Endothelial cell of umbilical vein (primary cell): ENCODE measurements at regions not wholly inside any gene's neighbourhood (a gene's known extent, or its start where the extent isn't known, plus 50 kb on each side); places are given as distances from the start of the nearest gene placed in this dataset.

Experiments
- BruUV-seq: library from RNA; stranded (reverse); fragments of 400-500 nt; replicated peaks from 2 replicates; lab custom pipeline; 2021; lab: Mats Ljungman, UMichigan
- CTCF ChIA-PET: fragments of 300-600, 350-600 bp; sonication (Branson Sonifier 250); formaldehyde crosslinking; loops from one replicate; lab custom pipeline; 2021; ENCODE audit warnings: antibody characterized with exemption, inconsistent platforms; lab: Charles Lee
- POLR2A ChIA-PET: fragments of 300-600, 350-600 bp; sonication (Branson Sonifier 250); formaldehyde crosslinking; loops from one replicate; lab custom pipeline; 2021; ENCODE audit warnings: antibody characterized with exemption, inconsistent platforms; lab: Charles Lee
- DNase-seq: peaks from one replicate; pipeline ENCODE4 v3.0.0-alpha.2; 2011; ENCODE audit warnings: low read depth, low spot score
- FAIRE-seq: peaks from 2 replicates; lab custom pipeline; 2011; peaks lifted over from hg19 to GRCh38; lab: Jason Lieb, UNC
- H2AFZ ChIP-seq: 2 replicates; pipeline ENCODE4 v1.6.0; 2012; ENCODE audit warnings: low read depth, low read length, control low read depth, inconsistent platforms
- H3K27ac ChIP-seq: 2 replicates; pipeline ENCODE4 v1.5.1; 2011; ENCODE audit warnings: low read depth, mild to moderate bottlenecking, control low read depth, low read length, moderate library complexity; ENCODE audit not compliant: insufficient read depth
- H3K27me3 ChIP-seq, 2 experiments: 2 replicates each; pipeline versions ENCODE4 v1.6.0 to v1.6.1; 2011; ENCODE audit warnings: low read length in 2 of 2, mixed read lengths in 1 of 2; ENCODE audit not compliant: control insufficient read depth in 2 of 2, insufficient read depth in 2 of 2
- H3K36me3 ChIP-seq, 2 experiments: 2 replicates in 1 of 2; 3 replicates in 1 of 2; pipeline ENCODE4 v1.5.1; 2011; ENCODE audit warnings: low read length in 2 of 2, mild to moderate bottlenecking in 1 of 2, moderate library complexity in 1 of 2; ENCODE audit not compliant: control insufficient read depth in 2 of 2, insufficient read depth in 2 of 2; ENCODE audit errors: extremely low read depth in 1 of 2
- H3K4me1 ChIP-seq: 3 replicates; pipeline ENCODE4 v1.5.1; 2011; ENCODE audit warnings: mild to moderate bottlenecking, low read length; ENCODE audit not compliant: control insufficient read depth, insufficient read depth; ENCODE audit errors: extremely low read depth
- H3K4me2 ChIP-seq: 2 replicates; pipeline ENCODE4 v1.6.1; 2011; ENCODE audit warnings: low read length, control low read depth, mixed read lengths; ENCODE audit not compliant: insufficient read depth
- H3K4me3 ChIP-seq, 3 experiments: fragments of 200-600 bp in 1 of 3; sonication (generic), shearing (Covaris generic) in 1 of 3; replicated peaks in 1 of 3; 2 replicates each; pipeline ENCODE4 v1.5.1; 2011 to 2016; ENCODE audit warnings: control low read depth in 3 of 3, low read length in 3 of 3, mild to moderate bottlenecking in 2 of 3, inconsistent platforms in 1 of 3, low read depth in 1 of 3, moderate library complexity in 1 of 3; ENCODE audit not compliant: insufficient read depth in 1 of 3
- H3K79me2 ChIP-seq: 2 replicates; pipeline ENCODE4 v1.6.0; 2012; ENCODE audit warnings: low read length, inconsistent platforms; ENCODE audit not compliant: control insufficient read depth, insufficient read depth
- H3K9ac ChIP-seq: replicated peaks from 2 replicates; pipeline ENCODE3; 2011; ENCODE audit warnings: low read length, control low read depth; ENCODE audit not compliant: insufficient read depth; ENCODE audit errors: extremely low read depth
- H3K9me1 ChIP-seq: replicated peaks from 3 replicates; pipeline ENCODE4 v1.6.0; 2011; ENCODE audit warnings: mild to moderate bottlenecking, low read length; ENCODE audit not compliant: control insufficient read depth, insufficient read depth; ENCODE audit errors: extremely low read depth
- H3K9me3 ChIP-seq: replicated peaks from 2 replicates; pipeline ENCODE4 v1.5.1; 2012; ENCODE audit warnings: low read length, inconsistent platforms; ENCODE audit not compliant: control insufficient read depth, insufficient read depth
- H4K20me1 ChIP-seq: replicated peaks from 2 replicates; pipeline ENCODE3; 2011; ENCODE audit warnings: mild to moderate bottlenecking, low read length; ENCODE audit not compliant: control insufficient read depth, insufficient read depth; ENCODE audit errors: extremely low read depth
- EZH2 ChIP-seq: IDR thresholded peaks from 2 replicates; pipeline ENCODE4 v1.6.1; 2012; ENCODE audit warnings: borderline replicate concordance, low read depth, mild to moderate bottlenecking, moderate library complexity, low read length, inconsistent platforms; ENCODE audit not compliant: severe bottlenecking
- FOS ChIP-seq: IDR thresholded peaks from 2 replicates; pipeline ENCODE4 v1.6.1; 2011; ENCODE audit warnings: mild to moderate bottlenecking, low read length, moderate library complexity, borderline replicate concordance; ENCODE audit not compliant: insufficient read depth
- GATA2 ChIP-seq: IDR thresholded peaks from 2 replicates; pipeline ENCODE4 v1.7.0; 2011; ENCODE audit warnings: low read depth, mild to moderate bottlenecking, moderate library complexity, mixed read lengths, low read length; ENCODE audit not compliant: insufficient read length, insufficient read depth
- JUN ChIP-seq: IDR thresholded peaks from 2 replicates; pipeline ENCODE4 v1.6.1; 2011; ENCODE audit warnings: borderline replicate concordance, low read depth; ENCODE audit not compliant: insufficient read length, insufficient read depth
- MYC ChIP-seq: IDR thresholded peaks from one replicate; pipeline ENCODE4 v1.6.1; 2011; ENCODE audit warnings: mild to moderate bottlenecking, low read depth, low read length
- POLR2A ChIP-seq: IDR thresholded peaks from 2 replicates; pipeline ENCODE4 v1.6.1; 2012; ENCODE audit warnings: low read depth, mild to moderate bottlenecking, control low read depth, low read length
- POLR2AphosphoS5 ChIP-seq: IDR thresholded peaks from 2 replicates; pipeline ENCODE4 v1.6.1; 2012; ENCODE audit warnings: low read depth, mild to moderate bottlenecking, control low read depth, low read length, moderate library complexity; ENCODE audit not compliant: insufficient read depth
- dilution Hi-C: fragments of 300-500 bp; cut with MboI; formaldehyde crosslinking; loops from one replicate; pipeline ENCODE4 v1.15.0; 2019; ENCODE audit warnings: low sequenced_read_pairs; ENCODE audit not compliant: extremely low pct_ligation_motif_present
- intact Hi-C: fragments of 100-400 bp; cut with micrococcal nuclease; formaldehyde crosslinking; loops from one replicate; pipeline ENCODE4 v1.10.0; 2022
- TF ChIP-seq, protein P1 (sequence below): IDR thresholded peaks from 2 replicates; pipeline ENCODE4 v1.6.1; 2011; ENCODE audit not compliant: insufficient read depth, insufficient read length
- TF ChIP-seq, protein P2 (sequence below), 2 donors: IDR thresholded peaks; 1 replicate in 1 of 2; 2 replicates in 1 of 2; pipeline ENCODE4 v1.5.1; 2011; ENCODE audit warnings: low read length in 2 of 2, mild to moderate bottlenecking in 2 of 2, moderate library complexity in 2 of 2, control low read depth in 1 of 2, inconsistent platforms in 1 of 2, low read depth in 1 of 2; ENCODE audit not compliant: insufficient read depth in 1 of 2; ENCODE audit errors: extremely low read depth in 1 of 2

- CTCF ChIA-PET, result interaction anchor here (0.8 kb wide), 1 partner anchor 28 kb away, joined by 3 read pairs; no protein-coding TSS in a partner anchor
- TF ChIP-seq, protein P1, sequence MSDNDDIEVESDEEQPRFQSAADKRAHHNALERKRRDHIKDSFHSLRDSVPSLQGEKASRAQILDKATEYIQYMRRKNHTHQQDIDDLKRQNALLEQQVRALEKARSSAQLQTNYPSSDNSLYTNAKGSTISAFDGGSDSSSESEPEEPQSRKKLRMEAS, result no peak
- no peak for TF ChIP-seq POLR2A
- TF ChIP-seq, protein P2, sequence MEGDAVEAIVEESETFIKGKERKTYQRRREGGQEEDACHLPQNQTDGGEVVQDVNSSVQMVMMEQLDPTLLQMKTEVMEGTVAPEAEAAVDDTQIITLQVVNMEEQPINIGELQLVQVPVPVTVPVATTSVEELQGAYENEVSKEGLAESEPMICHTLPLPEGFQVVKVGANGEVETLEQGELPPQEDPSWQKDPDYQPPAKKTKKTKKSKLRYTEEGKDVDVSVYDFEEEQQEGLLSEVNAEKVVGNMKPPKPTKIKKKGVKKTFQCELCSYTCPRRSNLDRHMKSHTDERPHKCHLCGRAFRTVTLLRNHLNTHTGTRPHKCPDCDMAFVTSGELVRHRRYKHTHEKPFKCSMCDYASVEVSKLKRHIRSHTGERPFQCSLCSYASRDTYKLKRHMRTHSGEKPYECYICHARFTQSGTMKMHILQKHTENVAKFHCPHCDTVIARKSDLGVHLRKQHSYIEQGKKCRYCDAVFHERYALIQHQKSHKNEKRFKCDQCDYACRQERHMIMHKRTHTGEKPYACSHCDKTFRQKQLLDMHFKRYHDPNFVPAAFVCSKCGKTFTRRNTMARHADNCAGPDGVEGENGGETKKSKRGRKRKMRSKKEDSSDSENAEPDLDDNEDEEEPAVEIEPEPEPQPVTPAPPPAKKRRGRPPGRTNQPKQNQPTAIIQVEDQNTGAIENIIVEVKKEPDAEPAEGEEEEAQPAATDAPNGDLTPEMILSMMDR (IDR thresholded peaks at IDR 0.05; ENCODE audit: extremely low read depth in 1 of 2, insufficient read depth in 1 of 2, low read depth in 1 of 2, low read length in 2 of 2), result no peak
- TF ChIP-seq GATA2, result no peak
- no peak for TF ChIP-seq MYC
- TF ChIP-seq FOS, result no peak
- TF ChIP-seq JUN, result no peak
- no peak for TF ChIP-seq POLR2AphosphoS5
- no peak for TF ChIP-seq EZH2
- no TSS peak for BruUV-seq
These were observed 157.5 kb upstream of the HES1 start for GRCh38 chr3:193978486-193978885.

More at GRCh38 chr3:193978486-193978885, 157.5 kb upstream of the HES1 start:
- Histone ChIP-seq H2AFZ (no peak overlapping the region), H3K9ac (no peak overlapping the region), H3K27me3 (no peaks in the 10 kb centered on the region), H3K27ac (no peak overlapping the region), H3K4me1 (peaks cover 20% of the 10 kb centered on the region), H4K20me1 (no peaks in the 10 kb centered on the region), H3K79me2 (no peaks in the 10 kb centered on the region), H3K4me2 (no peak overlapping the region), H3K9me3 (no peaks in the 10 kb centered on the region), H3K36me3 (no peaks in the 10 kb centered on the region), H3K9me1 (no peaks in the 10 kb centered on the region), H3K4me3 (no peak overlapping the region)
- DNase-seq (no peak), FAIRE-seq (no peak)
- POLR2A ChIA-PET, result interaction anchor here (0.6 kb wide), 1 partner anchor 106 kb away, joined by 3 read pairs; no protein-coding TSS in a partner anchor
- intact Hi-C loops (no loop called here), dilution Hi-C loops (no loop called here)
